HG03097 (cell line): ENCODE measurements at regions not wholly inside any gene's neighbourhood (a gene's known extent, or its start where the extent isn't known, plus 50 kb on each side); places are given as distances from the start of the nearest gene placed in this dataset.
"Not testable (repeated sequence)": the region's sequence is repeated elsewhere in the genome, so short reads cannot be mapped to it uniquely, and the experiment has no call there.

Experiments used
- ATAC-seq: cut with Tn5 transposase; IDR thresholded peaks from one replicate; pipeline ENCODE4 v1.9.1; 2021; ENCODE audit not compliant: unreplicated experiment, low FRiP score

GRCh38 chr5:120082316-120083068, 381.6 kb upstream of the PRR16 start:
- ATAC-seq: no peak

GRCh38 chr5:120083851-120084542, 380.1 kb upstream of the PRR16 start:
- no peak for ATAC-seq

- no peak for ATAC-seq
Measured at GRCh38 chr5:120084543-120084870, 379.6 kb upstream of the PRR16 start.

- no peak for ATAC-seq
Measured at GRCh38 chr5:120086081-120086480, 378.0 kb upstream of the PRR16 start.

- no peak for ATAC-seq
Measured at GRCh38 chr5:120088412-120088811, 375.7 kb upstream of the PRR16 start.

GRCh38 chr5:120088836-120089235, 375.3 kb upstream of the PRR16 start:
- no peak for ATAC-seq

- ATAC-seq: no peak
Measured at GRCh38 chr5:120091376-120091948, 372.6 kb upstream of the PRR16 start.

- ATAC-seq: no peak
Measured at GRCh38 chr5:120092649-120093048, 371.5 kb upstream of the PRR16 start.

- ATAC-seq: no peak
Measured at GRCh38 chr5:120093178-120093577, 370.9 kb upstream of the PRR16 start.

GRCh38 chr5:120096413-120096812, 367.7 kb upstream of the PRR16 start:
- peak; percentile 63 for ATAC-seq

- no peak for ATAC-seq
Measured at GRCh38 chr5:120098426-120098825, 365.7 kb upstream of the PRR16 start.

GRCh38 chr5:120098902-120099535, 365.1 kb upstream of the PRR16 start:
- no peak for ATAC-seq

- no peak for ATAC-seq
Measured at GRCh38 chr5:120101771-120102170, 362.3 kb upstream of the PRR16 start.

- no peak for ATAC-seq
Measured at GRCh38 chr5:120103495-120103894, 360.6 kb upstream of the PRR16 start.

- no peak for ATAC-seq
Measured at GRCh38 chr5:120106912-120107525, 357.1 kb upstream of the PRR16 start.

- ATAC-seq: no peak
Measured at GRCh38 chr5:120108586-120109248, 355.4 kb upstream of the PRR16 start.

- no peak for ATAC-seq
Measured at GRCh38 chr5:120122703-120123102, 341.4 kb upstream of the PRR16 start.

- no peak for ATAC-seq
Measured at GRCh38 chr5:120124031-120124430, 340.1 kb upstream of the PRR16 start.

- no peak for ATAC-seq
Measured at GRCh38 chr5:120124961-120125360, 339.1 kb upstream of the PRR16 start.

- ATAC-seq: not testable (repeated sequence)
Measured at GRCh38 chr5:120132347-120132746, 331.8 kb upstream of the PRR16 start.

GRCh38 chr5:120134944-120135343, 329.2 kb upstream of the PRR16 start:
- no peak for ATAC-seq
